HCT116 (cell line): ENCODE measurements at regions not wholly inside any gene's neighbourhood (a gene's known extent, or its start where the extent isn't known, plus 50 kb on each side); places are given as distances from the start of the nearest gene placed in this dataset.

ENCODE experiments used
- ATF3 ChIP-seq: IDR thresholded peaks from 2 replicates; pipeline ENCODE4 v1.6.1; 2012
- CEBPB ChIP-seq: IDR thresholded peaks from 2 replicates; pipeline ENCODE4 v1.6.1; 2012; ENCODE audit warnings: low read depth
- CTCF ChIP-seq, 3 experiments: fragments of 200-600 bp in 1 of 3; sonication (generic) in 1 of 3; IDR thresholded peaks in 2 of 3; conservative IDR thresholded peaks in 1 of 3; 2 replicates each; pipeline ENCODE4 v1.5.1; 2012 to 2017; ENCODE audit warnings: low read depth in 2 of 3, low read length in 2 of 3, antibody characterized with exemption in 1 of 3, borderline replicate concordance in 1 of 3, control low read depth in 1 of 3, mild to moderate bottlenecking in 1 of 3, mixed read lengths in 1 of 3, mixed run types in 1 of 3, moderate library complexity in 1 of 3; ENCODE audit not compliant: insufficient read depth in 1 of 3
- EZH2 ChIP-seq: fragments of 200-600 bp; sonication (generic); IDR thresholded peaks from 2 replicates; pipeline ENCODE4 v1.6.1; 2017; ENCODE audit warnings: antibody characterized with exemption, mixed run types
- EZH2phosphoT487 ChIP-seq: fragments of 200-600 bp; IDR thresholded peaks from 2 replicates; pipeline ENCODE4 v1.6.1; 2018; ENCODE audit warnings: antibody characterized with exemption, borderline replicate concordance
- JUND ChIP-seq: IDR thresholded peaks from 2 replicates; pipeline ENCODE4 v1.6.1; 2012
- POLR2A ChIP-seq: IDR thresholded peaks from 2 replicates; pipeline ENCODE4 v1.7.0; 2011; ENCODE audit warnings: borderline replicate concordance; ENCODE audit not compliant: insufficient read depth, insufficient read length; ENCODE audit errors: extremely low read depth
- POLR2AphosphoS5 ChIP-seq: IDR thresholded peaks from 2 replicates; pipeline ENCODE4 v1.6.1; 2011; ENCODE audit warnings: mild to moderate bottlenecking, low read depth, low read length, moderate library complexity
- REST ChIP-seq: IDR thresholded peaks from 2 replicates; pipeline ENCODE4 v1.6.1; 2012; ENCODE audit warnings: low read depth
- SIN3A ChIP-seq: IDR thresholded peaks from 2 replicates; pipeline ENCODE4 v1.6.1; 2012; ENCODE audit warnings: low read depth
- SP1 ChIP-seq: IDR thresholded peaks from 2 replicates; pipeline ENCODE4 v1.6.1; 2012; ENCODE audit warnings: low read depth
- YY1 ChIP-seq: IDR thresholded peaks from 2 replicates; pipeline ENCODE4 v1.6.1; 2011; ENCODE audit warnings: low read length, low read depth, moderate library complexity, mild to moderate bottlenecking; ENCODE audit not compliant: insufficient replicate concordance; ENCODE audit errors: extremely low read depth

GRCh38 chr10:21326594-21327288, 198.7 kb downstream of the SKIDA1 start:
- TF ChIP-seq CTCF (IDR thresholded peaks at IDR 0.05 in 2 of 3, conservative IDR thresholded peaks at IDR 0.05 in 1 of 3; ENCODE audit: borderline replicate concordance in 1 of 3, insufficient read depth in 1 of 3, low read depth in 2 of 3, low read length in 2 of 3) (no peak), POLR2A (no peak), EZH2 (no peak), REST (no peak), POLR2AphosphoS5 (no peak), SP1 (no peak), EZH2phosphoT487 (no peak), SIN3A (no peak), CEBPB (no peak), ATF3 (no peak), JUND (no peak), YY1 (no peak)
